A673 (cell line): ENCODE measurements at regions not wholly inside any gene's neighbourhood (a gene's known extent, or its start where the extent isn't known, plus 50 kb on each side); places are given as distances from the start of the nearest gene placed in this dataset.

ENCODE experiments used
- BruUV-seq: library from RNA; stranded (reverse); fragments of 400-500 nt; replicated peaks from 2 replicates; lab custom pipeline; 2021; lab: Mats Ljungman, UMichigan
- CTCF ChIA-PET: fragments of 300-600 bp; sonication (Branson Sonifier 250); formaldehyde crosslinking; loops from one replicate; lab custom pipeline; 2022; ENCODE audit warnings: antibody characterized with exemption; lab: Charles Lee
- POLR2A ChIA-PET: fragments of 300-600 bp; sonication (Branson Sonifier 250); formaldehyde crosslinking; loops from one replicate; lab custom pipeline; 2022; ENCODE audit warnings: antibody characterized with exemption; ENCODE audit not compliant: low non-redundant PET; lab: Charles Lee
- DNase-seq: peaks from one replicate; pipeline ENCODE4 v3.0.0-alpha.2; 2015; ENCODE audit warnings: low spot score
- H3K27ac ChIP-seq: fragments of 200-600 bp; sonication (generic); 2 replicates; pipeline ENCODE4 v1.5.1; 2016; ENCODE audit warnings: mixed run types, low read depth, mild to moderate bottlenecking, mixed read lengths, antibody characterized with exemption, low read length; ENCODE audit not compliant: poor library complexity, severe bottlenecking
- H3K27me3 ChIP-seq: fragments of 200-600 bp; sonication (generic); replicated peaks from 2 replicates; pipeline ENCODE4 v1.6.1; 2017; ENCODE audit warnings: mixed run types, low read depth, mild to moderate bottlenecking, mixed read lengths, antibody characterized with exemption, low read length; ENCODE audit not compliant: insufficient read depth, poor library complexity
- H3K36me3 ChIP-seq: fragments of 200-600 bp; sonication (generic); 2 replicates; pipeline ENCODE4 v1.6.1; 2016; ENCODE audit warnings: mixed run types, mild to moderate bottlenecking, mixed read lengths, antibody characterized with exemption, low read length; ENCODE audit not compliant: insufficient read depth, poor library complexity, severe bottlenecking
- H3K4me1 ChIP-seq: fragments of 200-600 bp; sonication (generic); 2 replicates; pipeline ENCODE4 v1.6.1; 2017; ENCODE audit warnings: mixed run types, mild to moderate bottlenecking, mixed read lengths, antibody characterized with exemption, low read length; ENCODE audit not compliant: insufficient read depth, poor library complexity, severe bottlenecking
- H3K4me3 ChIP-seq: fragments of 200-600 bp; sonication (generic); 2 replicates; pipeline ENCODE4 v1.5.1; 2016; ENCODE audit warnings: low read depth, mixed run types, mild to moderate bottlenecking, mixed read lengths, low read length; ENCODE audit not compliant: poor library complexity, severe bottlenecking
- H3K9me3 ChIP-seq: fragments of 200-600 bp; sonication (generic); 2 replicates; pipeline ENCODE4 v1.6.1; 2016; ENCODE audit warnings: mixed run types, low read depth, mild to moderate bottlenecking, mixed read lengths, antibody characterized with exemption, low read length; ENCODE audit not compliant: poor library complexity, severe bottlenecking
- EZH2 ChIP-seq: fragments of 200-600 bp; sonication (generic); IDR thresholded peaks from 2 replicates; pipeline ENCODE4 v1.6.1; 2017; ENCODE audit warnings: borderline replicate concordance, low read depth, mild to moderate bottlenecking, mixed read lengths, antibody characterized with exemption, low read length; ENCODE audit not compliant: poor library complexity, severe bottlenecking
- intact Hi-C: fragments of 100-400 bp; cut with micrococcal nuclease; formaldehyde crosslinking; loops from one replicate; pipeline ENCODE4 v1.10.0; 2022; ENCODE audit not compliant: unreplicated experiment
- TF ChIP-seq, protein P1 (sequence below): fragments of 300-800, 200-600 bp; sonication (generic); conservative IDR thresholded peaks from 2 replicates; pipeline ENCODE4 v1.5.1; 2017; ENCODE audit warnings: low read depth, mild to moderate bottlenecking, antibody characterized with exemption, low read length, moderate library complexity, mixed read lengths

DNA sequence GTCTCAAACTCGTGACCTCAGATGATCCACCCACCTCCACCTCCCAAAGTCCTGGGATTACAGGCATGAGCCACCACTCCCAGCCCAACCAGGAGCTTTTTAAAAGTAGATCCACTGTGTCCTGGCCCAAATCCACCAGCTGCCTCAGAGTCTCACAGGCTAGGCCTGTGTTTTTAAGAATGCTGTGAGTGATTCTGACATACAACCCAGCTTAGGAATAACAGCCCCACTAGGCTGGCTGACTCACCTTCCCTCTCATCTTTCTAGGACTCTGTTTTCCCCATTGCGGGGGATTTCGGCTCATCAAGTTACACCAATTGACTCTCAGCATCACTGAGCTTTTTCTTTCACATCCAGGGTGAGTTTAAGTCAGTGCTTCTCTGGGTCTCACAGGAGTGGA, 207.6 kb downstream of the SKIDA1 start:
- Histone ChIP-seq H3K4me1 (peaks cover 24% of the 10 kb centered on the region), H3K36me3 (no peaks in the 10 kb centered on the region), H3K27ac (no peak overlapping the region), H3K4me3 (no peak overlapping the region), H3K9me3 (no peaks in the 10 kb centered on the region), H3K27me3 (no peaks in the 10 kb centered on the region)
- intact Hi-C loops = no loop called here
- TF ChIP-seq EZH2 = no peak
- TF ChIP-seq, protein P1, sequence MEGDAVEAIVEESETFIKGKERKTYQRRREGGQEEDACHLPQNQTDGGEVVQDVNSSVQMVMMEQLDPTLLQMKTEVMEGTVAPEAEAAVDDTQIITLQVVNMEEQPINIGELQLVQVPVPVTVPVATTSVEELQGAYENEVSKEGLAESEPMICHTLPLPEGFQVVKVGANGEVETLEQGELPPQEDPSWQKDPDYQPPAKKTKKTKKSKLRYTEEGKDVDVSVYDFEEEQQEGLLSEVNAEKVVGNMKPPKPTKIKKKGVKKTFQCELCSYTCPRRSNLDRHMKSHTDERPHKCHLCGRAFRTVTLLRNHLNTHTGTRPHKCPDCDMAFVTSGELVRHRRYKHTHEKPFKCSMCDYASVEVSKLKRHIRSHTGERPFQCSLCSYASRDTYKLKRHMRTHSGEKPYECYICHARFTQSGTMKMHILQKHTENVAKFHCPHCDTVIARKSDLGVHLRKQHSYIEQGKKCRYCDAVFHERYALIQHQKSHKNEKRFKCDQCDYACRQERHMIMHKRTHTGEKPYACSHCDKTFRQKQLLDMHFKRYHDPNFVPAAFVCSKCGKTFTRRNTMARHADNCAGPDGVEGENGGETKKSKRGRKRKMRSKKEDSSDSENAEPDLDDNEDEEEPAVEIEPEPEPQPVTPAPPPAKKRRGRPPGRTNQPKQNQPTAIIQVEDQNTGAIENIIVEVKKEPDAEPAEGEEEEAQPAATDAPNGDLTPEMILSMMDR = no peak
- ChIA-PET CTCF (no interaction called here), POLR2A (interaction anchor here (0.6 kb wide), 1 partner anchor 131 kb away, joined by 5 read pairs; no protein-coding TSS in a partner anchor)
- BruUV-seq = no TSS peak
- no peak for DNase-seq

DNA sequence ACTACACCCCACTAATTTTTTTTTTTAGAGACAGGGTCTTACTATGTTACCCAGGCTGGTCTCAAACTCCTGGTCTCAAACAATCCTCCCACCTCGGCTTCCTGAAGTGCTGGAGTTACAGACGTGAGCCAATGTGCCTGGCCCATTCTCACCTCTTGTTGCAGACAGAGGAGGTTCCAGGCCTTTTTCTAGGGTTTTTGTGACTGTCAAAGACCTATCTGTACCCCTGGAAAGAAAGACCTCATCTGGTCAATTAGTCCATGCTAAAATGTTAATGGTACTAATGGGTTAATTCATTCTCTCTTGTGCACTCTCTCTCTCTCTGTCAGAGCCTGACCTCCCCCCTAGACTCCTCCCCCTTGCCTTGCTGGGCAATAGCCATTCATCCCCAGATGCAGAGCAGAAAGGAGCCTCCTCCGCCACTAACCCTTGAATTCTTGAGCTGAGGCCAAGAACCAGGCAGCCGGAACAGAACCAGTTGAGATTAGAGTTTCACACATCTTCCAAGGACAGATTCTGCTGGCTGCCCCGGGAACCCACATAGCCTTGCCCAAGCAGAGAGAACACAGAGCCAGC, 209.7 kb downstream of the SKIDA1 start:
- no peaks in the 10 kb centered on the region for H3K27me3 ChIP-seq
- no TSS peak for BruUV-seq
- H3K4me3 ChIP-seq = no peak overlapping the region
- peaks cover 24% of the 10 kb centered on the region for H3K4me1 ChIP-seq
- H3K27ac ChIP-seq = peak overlapping the region; percentile 24
- ChIA-PET POLR2A (no interaction called here), CTCF (no interaction called here)
- intact Hi-C loops = no loop called here
- H3K9me3 ChIP-seq = no peaks in the 10 kb centered on the region
- H3K36me3 ChIP-seq = no peaks in the 10 kb centered on the region
- DNase-seq = peak; percentile 71
- no peak for TF ChIP-seq EZH2
- TF ChIP-seq, protein P1 = no peak

DNA sequence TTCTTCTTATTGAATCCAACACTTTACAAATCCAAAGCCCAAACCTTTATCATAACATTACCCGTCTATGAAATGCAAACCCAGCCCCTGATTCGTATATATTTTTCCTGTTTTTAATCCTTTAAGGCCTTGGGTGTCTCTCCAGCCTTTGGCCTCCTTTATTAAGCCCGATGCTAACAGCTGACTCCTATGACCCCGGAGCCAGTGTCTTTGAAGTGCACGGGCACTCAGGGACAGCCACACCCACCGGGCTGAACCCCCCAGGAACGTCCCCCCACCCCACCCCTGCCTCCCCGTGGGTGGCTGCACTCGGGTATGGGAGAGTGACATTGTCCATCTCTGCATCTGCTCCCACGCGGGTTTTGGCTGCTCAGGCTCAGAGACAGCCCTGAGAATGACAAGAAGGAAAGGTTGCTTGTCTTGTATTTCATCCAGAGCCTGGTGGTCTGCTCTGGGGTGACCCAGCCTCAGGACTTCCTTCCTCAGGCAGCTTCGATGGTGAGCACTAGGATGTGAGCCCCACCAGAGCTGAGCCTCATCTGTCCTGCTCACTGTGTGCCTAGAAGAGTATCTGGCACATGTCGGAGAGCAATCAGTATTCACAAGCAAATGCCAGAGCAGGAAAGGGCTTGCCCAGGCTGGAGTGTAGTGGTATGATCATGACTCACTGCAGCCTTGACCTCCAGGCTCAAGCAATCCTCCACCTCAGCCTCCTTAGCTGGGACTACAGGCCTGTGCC, 210.4 kb downstream of the SKIDA1 start:
- TF ChIP-seq EZH2 = no peak
- TF ChIP-seq, protein P1 = no peak
- H3K27ac ChIP-seq = no peak overlapping the region
- H3K36me3 ChIP-seq = no peaks in the 10 kb centered on the region
- no peaks in the 10 kb centered on the region for H3K9me3 ChIP-seq
- no peaks in the 10 kb centered on the region for H3K27me3 ChIP-seq
- DNase-seq = no peak
- ChIA-PET POLR2A (no interaction called here), CTCF (no interaction called here)
- H3K4me1 ChIP-seq = peaks cover 24% of the 10 kb centered on the region
- no peak overlapping the region for H3K4me3 ChIP-seq
- BruUV-seq = no TSS peak
- intact Hi-C loops = no loop called here
